ENCODE measurements at regions not wholly inside any gene's neighbourhood (a gene's known extent, or its start where the extent isn't known, plus 50 kb on each side); places are given as distances from the start of the nearest gene placed in this dataset.

DNA sequence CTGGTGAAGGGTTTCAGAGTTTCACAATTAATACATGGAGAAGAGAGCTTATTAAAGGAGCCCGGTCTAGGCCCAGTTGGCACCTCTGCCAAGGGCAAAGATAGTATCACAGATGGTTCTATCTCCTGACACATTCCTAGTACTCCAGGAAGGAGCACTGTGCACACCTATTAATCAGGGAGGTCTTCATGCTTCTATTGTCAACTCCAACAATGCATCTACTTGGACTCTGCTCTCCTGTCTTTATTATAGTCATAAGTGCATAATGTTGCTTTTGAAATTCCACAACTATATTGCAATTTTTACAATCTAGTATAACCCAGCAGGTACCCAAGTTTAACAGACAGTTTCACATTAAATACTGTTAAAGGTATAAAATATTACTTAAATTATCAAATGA is 174.5 kb upstream of the TSC22D1 start:
- no peak for DNase-seq (ENCODE audit: low spot score)

DNA sequence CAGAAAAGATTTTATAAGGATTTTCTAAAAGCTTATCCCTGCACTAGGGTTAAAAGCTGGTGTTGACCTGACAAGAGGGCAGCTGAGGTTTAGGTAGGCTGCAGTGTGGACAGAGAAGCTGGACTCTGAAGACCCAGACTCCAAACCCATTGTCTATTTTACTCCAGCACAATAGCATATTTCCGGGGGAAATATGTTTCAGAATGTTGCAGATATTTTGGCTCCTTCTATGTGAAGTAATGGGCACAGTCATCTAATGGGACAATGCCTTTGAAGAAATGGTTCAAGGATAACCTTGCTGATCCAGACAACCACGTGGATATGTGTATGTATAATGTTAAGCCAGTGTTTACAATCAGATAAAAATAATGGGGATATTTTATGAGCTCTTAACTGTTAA is 173.8 kb upstream of the TSC22D1 start:
- no peak for DNase-seq (ENCODE audit: low spot score)

DNA sequence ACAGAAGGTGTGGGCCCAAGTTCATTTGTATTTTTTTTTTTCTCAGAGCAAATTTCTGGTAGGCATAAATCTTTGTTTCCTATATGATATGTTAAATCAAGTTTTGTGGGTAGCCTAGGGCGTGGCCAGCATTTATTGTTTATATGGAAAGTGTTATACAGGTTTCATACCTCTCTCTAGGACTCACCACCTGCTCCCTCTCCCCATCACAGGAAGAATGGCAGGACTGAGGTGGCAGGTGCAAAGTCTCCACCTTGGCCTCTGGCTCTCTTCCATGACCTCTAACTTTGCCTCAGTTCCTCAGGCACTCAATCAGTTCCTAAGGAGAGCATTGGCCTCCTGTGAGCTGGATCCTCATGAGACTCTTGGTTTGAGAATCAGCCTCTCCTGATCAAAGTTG is 172.3 kb upstream of the TSC22D1 start:
- DNase-seq (ENCODE audit: low spot score): no peak

DNA sequence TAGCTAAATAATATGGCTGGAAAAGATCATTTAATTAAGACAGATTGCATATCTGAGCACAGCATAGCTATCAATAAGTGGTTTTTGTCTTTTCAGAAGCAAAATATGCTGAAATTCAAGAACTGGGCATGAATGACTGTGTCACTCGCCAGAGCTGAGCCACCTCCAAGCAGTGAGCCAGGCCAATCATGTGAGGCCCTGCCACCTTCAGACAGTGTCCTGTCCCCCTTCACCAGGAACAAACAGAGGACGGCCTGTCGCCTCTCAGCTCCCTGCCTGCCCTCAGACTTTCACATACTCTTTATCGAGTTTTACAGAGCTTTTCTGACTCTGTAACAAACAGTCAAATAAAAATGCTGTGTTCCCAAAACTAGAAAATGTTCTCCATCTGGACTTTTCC is 171.0 kb upstream of the TSC22D1 start:
- DNase-seq (ENCODE audit: low spot score): no peak

DNA sequence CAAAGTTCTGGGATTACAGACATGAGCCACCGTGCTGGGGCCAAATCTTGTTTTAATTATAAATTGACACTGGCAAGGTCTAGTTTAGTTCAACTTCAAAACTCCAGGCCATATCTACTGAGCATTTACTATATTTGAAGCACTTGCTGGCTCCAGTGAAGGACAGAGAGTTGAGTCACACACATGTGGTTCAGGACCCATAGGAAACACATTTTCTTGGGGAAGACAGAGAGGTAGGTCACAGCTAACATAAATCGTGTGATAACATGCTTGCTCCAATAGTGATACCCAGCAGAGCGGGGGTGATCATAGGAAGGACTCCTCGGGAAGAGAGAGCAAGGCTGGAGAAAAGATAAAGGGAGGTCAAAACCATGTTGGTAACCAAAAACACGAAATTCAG is 170.6 kb upstream of the TSC22D1 start:
- no peak for DNase-seq (ENCODE audit: low spot score)

DNA sequence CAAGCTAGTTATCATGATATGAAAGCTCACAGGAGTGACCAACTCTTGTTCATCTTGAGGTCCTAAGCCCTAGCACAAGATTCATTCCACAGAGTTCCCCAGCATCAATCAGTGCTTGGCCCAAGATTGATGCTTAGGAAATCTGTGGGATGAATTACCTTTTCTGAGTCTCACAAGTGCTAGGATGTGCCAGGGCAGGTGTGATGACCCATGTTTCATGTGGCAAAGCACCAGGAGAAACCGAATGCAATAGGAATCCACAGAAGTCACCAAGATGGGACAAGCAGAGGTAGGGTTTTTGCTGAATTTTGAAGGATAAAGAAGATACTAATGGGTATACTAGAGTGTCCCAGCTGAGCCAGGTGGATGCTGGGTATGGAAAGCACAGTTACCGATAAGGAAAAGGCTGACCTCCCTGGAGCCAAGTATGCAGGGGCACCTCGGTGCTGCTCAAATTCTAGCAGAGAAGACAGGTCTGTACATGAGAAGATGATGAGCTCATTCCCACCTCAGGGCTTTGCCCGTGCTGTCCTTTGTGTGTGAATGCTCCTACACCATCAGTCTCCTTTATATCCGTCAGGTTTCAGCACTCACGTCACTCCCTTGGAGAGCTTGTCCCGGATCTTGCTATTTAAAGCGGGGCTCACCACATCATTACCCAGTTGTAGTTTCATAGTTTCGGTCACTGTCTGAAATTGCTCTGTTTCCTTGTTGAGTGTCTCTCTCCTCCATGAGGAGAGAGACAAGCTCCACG is 168.9 kb upstream of the TSC22D1 start:
- no peak for DNase-seq (ENCODE audit: low spot score)

DNA sequence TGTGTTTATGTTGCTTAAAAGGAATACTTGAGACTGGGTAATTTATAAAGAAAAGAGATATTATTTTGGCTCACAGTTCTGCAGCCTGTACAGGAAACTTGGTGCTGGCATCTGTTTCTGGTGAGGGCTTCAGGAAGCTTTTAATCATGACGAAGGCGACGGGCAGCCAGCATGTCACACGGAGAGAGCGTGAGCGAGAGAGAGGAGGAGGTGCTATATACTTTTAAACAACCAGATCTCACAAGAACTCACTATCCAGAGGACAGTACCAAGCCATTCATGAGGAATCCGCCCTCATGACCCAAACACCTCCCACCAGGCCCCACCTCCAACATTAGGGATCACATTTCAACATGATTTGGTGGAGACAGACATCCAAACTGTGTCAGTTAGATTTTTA is 163.4 kb upstream of the TSC22D1 start:
- DNase-seq (ENCODE audit: low spot score): no peak

DNA sequence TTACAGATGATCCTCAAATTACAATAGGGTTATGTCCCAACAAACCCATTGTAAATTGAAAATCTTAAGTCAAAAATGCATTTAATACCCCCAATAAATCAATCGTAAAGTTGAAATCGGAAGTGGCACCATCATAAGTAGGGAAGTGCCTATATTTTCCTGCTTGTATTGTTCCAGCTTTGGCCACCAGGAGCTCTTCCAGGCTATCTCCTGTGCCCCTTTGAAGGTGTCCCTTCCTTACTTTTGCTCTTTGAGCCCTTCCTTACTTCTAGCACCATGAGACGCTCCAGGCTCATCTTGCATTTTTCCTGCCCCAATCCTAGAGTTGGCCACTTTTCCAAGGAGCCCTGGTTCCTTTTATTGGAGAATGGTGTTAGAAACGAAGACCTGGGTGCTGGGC is 163.0 kb upstream of the TSC22D1 start:
- no peak for DNase-seq (ENCODE audit: low spot score)

DNA sequence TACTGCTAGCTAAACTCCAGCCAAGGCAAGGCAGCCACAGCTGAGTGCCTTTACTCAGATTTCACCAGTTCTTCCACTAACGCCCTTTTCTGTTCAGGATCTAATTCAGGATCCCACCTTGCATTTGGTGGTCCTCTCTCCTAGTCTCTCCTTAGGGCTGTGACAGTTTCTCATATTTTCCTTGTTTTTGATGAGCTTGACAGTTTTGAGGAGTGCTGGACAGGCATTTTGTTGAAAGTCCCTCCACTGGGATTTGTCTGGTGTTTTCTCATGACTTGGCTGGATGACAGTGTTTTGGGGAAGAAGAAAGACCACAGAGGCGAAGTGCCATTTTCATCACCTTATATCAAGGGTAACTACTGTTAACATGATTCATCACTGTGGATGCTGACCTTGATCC is 162.3 kb upstream of the TSC22D1 start:
- no peak for DNase-seq (ENCODE audit: low spot score)

DNA sequence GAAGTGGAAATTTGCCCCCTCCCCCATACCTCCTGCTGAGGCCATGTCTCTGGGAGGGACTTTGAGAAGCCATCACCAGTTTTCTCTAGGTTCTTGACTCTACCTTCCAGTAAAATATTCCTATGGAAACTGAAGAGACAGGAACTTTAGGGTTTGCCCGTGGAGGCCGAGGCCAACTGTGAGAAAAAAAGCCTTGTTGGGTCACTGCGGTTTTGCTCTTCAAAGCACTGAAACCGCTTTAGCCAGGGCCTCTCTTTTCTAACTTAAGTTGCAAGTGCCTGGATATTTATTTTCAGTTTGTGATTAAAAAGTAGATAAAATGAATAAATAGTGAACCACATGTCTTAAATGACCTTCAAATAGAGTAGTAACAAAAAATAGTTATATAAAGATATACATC is 159.7 kb upstream of the TSC22D1 start:
- DNase-seq (ENCODE audit: low spot score): no peak

DNA sequence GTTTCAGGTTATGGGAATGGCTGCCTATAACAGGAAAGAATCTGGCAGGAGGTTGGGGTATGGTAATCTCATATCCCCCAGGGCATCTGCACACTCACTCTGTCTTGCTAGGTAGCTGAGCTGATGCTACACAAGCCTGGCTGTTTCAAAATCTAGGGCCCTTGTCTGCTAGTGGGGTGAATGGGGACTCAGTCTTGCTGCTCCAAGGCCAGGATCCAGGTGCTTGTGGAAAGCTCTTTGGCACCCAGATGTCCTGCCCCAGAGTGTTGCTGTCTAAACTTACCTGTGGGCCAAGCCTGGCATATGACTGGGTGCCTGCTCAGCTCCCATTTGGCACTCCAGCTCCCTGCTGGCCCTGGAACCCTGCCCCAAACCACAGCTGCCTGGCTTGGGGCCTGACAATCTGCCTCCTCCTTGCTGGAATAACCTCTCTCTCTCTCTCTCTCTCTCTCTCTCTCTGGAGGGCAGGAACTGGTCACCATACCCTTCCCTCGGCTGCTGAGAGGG is 158.1 kb upstream of the TSC22D1 start:
- DNase-seq (ENCODE audit: low spot score): no peak

DNA sequence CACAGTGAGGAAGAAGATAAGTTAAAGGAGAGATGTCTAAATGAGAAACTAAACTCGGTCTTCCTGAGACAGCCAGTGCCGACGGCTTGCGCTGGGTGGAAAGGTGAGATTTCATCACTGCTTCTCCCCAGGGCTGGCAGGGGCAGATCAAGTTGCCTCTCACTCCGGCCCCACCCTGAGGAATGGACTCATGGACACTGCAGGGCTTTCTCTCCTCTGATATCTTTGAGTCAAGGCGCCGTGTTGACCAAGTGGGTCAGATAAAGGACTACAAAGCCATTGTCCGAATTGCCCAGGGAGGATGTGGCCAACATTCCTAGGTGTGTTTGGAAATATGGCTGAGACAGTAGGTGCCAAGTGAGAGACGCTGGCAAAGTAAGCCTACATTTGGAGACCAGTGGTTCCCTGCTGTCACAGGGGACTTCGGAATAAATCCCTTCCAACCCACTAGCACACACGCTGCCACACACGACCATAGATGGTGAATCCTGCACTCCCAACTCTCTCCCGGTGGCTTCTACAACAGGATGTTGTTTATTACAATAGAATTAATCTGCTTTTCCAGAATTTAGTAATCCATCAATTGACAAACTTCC is 156.5 kb upstream of the TSC22D1 start:
- DNase-seq (ENCODE audit: low spot score): peak; percentile 36

DNA sequence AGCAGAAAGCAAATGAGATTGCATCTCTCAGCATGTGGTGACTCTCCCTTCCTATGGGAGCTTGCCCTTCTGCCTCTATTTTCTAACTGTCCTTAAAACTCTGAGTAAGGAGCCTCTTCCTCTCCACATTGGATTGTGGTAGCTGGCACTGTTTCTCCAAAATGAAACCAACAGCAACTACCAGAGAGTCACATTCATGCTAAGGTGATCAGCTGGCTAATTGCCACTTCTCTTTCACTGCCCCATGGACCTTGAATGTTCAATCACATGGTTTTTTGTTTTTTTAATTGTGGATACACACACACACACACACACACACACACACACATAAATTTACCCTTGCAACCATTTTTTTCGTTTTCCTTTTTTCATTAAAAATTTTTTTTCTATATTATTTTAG is 154.7 kb upstream of the TSC22D1 start:
- DNase-seq (ENCODE audit: low spot score): no peak

DNA sequence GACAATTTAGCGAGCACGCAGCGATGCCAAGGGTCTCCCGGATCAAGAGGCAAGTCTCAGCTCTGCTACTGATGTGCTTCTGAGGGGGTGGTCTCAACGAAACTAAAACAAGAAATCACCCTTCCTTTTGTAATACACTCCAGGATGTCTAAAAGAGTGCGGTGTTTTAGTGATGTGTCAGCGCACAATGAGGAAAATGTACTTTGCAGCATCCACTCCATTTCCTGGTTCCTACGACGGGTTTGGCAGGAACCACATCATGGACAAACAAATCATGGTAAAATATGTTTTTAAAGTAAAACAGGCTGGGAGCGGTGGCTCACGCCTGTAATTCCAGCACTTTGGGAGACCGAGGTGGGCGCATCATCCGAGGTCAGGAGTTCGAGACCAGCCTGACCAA is 154.0 kb upstream of the TSC22D1 start:
- DNase-seq (ENCODE audit: low spot score): no peak

DNA sequence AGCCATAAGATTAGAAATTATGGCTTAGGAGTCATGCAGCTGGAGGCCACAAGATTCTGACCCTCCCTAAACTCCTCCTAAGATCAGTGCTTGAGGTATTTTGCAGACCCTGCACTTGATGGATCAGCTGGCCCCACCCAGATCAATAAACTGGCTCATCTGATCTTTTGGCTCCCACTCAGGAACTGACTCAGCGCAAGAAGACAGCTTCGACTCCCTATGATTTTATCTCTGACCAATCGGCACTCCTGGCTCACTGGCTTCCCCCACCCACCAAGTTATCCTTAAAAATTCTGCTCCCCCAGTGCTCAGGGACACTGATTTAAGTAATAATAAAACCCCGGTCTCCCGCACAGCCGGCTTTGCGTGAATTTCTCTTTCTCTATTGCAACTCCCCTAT is 151.5 kb upstream of the TSC22D1 start:
- DNase-seq (ENCODE audit: low spot score): peak; percentile 55

DNA sequence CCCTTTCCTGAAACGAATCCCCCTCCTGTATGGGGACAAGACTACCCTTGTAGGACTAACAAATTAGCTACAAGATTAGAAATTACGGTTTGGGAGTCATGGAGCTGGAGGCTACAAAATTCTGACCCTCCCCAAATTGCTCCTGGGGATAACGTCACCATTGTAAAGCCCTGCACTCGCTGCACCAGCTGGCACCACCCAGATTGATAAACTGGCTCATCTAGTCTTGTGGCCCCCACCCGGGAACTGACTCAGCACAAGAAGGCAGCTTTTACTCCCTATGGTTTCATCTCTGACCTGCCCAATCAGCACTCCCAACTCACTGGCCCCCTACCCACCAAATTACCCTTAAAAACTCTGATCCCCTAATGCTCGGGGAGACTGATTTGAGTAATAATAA is 150.6 kb upstream of the TSC22D1 start:
- DNase-seq (ENCODE audit: low spot score): no peak

DNA sequence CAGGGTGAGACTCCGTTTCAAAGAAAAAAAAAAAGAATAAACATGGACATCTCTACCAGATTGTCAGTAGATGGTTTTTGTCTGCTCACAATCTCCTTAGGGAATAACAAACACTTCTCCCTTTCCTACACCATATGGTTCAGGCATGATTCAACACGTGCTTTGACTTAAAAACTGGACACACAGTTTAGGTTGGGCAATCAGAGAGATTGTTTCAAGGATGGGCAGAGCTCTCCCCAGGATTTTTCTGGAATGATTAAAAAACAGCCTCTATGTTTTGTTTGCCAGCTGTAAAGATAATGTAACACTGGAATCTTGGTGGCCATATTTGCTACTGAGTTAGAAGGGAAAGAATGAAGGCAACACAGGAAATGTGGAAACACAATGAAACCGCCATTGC is 150.1 kb upstream of the TSC22D1 start:
- no peak for DNase-seq (ENCODE audit: low spot score)

DNA sequence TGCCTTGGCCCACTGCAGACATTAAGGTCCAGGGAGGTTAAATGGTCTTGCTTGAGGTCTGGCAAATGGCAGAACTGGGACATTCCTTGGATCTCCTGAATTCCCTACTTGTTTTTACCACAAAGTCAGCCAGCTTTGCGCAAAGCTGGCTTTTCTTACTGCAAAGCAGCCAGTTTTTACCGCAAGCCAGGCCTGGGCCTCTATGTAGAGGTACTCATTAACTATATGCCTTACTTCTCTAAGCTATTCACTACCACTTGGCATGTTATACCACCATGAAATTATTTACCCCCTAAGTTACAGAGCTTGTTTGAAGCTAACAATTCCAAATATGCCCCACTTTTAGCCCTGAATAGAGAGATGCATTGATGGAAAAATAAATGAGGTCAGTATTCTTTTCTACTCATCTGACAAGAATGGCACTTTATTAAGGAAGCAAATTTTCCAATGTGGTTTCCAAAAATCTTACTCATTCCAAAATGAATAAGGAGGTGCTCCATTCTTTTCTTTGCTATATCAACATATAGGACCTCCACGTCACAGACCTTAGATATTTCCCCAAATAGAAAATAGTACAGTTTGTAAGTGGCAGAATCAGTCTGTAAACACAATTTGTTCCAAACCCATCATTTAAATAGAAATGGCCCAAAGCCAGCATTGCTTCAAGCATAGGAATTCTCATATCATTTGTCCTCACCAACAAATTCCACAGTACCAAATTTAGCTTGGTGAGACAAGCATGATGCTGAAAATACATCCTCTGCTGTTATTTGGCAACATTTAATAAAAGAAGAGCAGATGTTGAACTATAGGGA is 143.9 kb upstream of the TSC22D1 start:
- DNase-seq (ENCODE audit: low spot score): no peak

DNA sequence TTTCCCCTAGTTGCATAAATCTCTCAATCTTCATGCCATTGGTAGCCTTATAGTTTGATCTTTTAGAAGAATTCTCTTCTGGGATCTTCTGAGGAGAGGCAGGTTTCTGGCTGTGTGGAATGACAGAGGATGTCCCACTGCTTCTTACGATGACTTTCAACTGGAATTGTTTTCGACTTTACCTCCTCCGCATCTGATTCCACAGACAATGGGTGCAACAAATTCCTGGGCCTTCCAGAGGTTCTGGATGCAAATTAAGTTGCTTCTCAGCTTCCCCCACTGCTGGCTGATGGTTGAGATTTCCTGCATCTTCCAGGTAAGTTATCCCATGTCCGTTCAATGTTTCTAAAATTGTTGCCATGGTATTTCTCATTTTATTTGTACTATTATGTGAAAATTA is 142.3 kb upstream of the TSC22D1 start:
- no peak for DNase-seq (ENCODE audit: low spot score)

DNA sequence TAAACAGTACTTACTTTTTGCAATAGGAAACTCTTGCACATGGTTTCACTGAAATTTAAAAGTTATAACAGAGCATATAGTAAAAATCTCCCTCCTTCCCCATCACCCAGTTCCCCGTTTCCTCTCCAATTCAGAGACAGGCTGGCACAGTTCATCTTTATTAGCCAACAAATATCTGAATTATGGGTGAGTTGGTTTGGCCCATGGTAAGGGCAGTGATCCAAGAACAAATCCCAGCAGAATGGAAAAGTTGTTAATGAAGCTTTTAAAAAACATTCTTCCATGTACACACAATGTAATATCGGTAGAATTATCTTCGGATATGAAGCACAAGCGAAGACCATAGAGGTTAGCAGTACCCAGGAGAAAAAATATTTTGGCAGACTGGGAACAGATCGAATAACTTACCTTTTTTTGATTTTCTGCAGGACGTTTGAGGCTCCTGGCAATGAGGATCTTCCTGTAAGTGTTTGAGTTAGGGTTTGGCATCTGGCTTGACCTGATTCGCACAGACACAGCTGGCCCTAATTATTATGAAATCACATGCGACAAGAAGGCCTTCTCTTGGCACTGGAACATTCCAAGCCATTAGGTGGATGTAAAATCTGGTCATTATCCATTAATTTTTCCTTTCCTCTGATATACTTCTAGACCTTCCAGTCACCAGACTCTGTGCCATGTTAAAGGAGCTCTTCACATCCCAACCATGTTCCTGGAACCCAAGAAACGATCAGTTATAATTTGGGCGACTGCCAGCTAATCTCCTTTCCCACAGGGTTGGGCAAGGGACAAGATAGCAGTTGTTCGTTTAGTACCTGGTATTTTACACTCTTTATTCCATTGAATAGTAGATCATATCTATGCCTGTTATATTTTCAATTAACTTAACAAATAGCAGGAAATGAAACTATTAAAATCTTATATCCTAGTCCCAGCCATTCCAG is 139.4 kb upstream of the TSC22D1 start:
- no peak for DNase-seq (ENCODE audit: low spot score)

DNA sequence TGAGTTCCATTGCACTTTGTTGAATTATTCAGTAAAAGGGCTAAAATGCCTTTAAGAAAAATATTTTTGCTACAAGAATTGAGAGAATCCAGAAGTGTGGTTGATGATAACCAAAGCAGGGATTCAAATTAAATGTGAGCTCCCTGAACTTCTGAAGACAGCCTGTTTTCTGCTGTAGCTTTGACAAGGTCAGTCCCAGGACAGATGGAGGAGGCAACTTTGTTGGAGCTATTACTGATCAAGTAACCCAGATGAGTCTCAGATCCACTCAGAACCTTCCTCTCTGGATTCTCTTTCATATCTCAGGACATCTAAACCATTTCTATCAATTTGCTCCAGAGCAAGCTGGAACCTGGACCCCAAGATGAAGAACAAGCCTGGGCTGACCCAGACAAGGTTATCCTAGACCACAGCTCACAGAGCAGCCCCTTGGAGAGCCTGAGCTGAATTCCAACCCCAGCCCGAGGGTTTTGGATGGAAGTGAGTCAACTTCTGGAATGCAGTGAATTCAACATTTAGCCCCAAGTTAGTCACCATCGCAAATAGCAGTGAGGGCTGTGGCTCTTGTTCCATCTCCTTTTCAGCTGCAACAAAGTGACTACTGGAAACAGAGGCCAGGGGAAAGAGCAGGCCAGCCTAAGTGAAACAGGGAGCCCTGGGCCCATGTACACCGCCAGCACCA is 137.8 kb upstream of the TSC22D1 start:
- no peak for DNase-seq (ENCODE audit: low spot score)

Data from mucosa of gallbladder (tissue), 1 donor.